ENCODE measurements at regions not wholly inside any gene's neighbourhood (a gene's known extent, or its start where the extent isn't known, plus 50 kb on each side); places are given as distances from the start of the nearest gene placed in this dataset.

GRCh38 chr12:9333161-9333560, 125.0 kb upstream of the PZP start:
- Histone ChIP-seq H4K20me1 (ENCODE audit: insufficient read depth, low read length) (no peaks in the 10 kb centered on the region), H3K36me3 (ENCODE audit: insufficient read depth, low read length) (no peaks in the 10 kb centered on the region), H3K9me3 (ENCODE audit: low read length) (no peaks in the 10 kb centered on the region), H3K4me1 (ENCODE audit: insufficient read depth, low read length, severe bottlenecking) (no peaks in the 10 kb centered on the region), H2AFZ (ENCODE audit: low read length) (no peak overlapping the region), H3K4me2 (ENCODE audit: low read length) (no peak overlapping the region), H3K27ac (ENCODE audit: low read depth, low read length, poor library complexity, severe bottlenecking) (no peak overlapping the region), H3K9me2 (ENCODE audit: low read depth, low read length) (no peaks in the 10 kb centered on the region), H3K4me3 (ENCODE audit: low read depth, low read length, poor library complexity, severe bottlenecking) (no peak overlapping the region), H3F3A (ENCODE audit: insufficient read depth, low read length) (no peaks in the 10 kb centered on the region), H3K27me3 (ENCODE audit: insufficient read depth, low read length) (no peaks in the 10 kb centered on the region), H3K9ac (ENCODE audit: low read length) (no peak overlapping the region), H3K79me2 (ENCODE audit: insufficient read depth, low read length) (no peaks in the 10 kb centered on the region)
- TF ChIP-seq CTCF (IDR thresholded peaks at IDR 0.05; ENCODE audit: low read length): no peak
- no peak for TF ChIP-seq EZH2 (IDR thresholded peaks at IDR 0.05; ENCODE audit: borderline replicate concordance, low read length)

- Histone ChIP-seq H3K27ac (ENCODE audit: low read depth, low read length, poor library complexity, severe bottlenecking) (no peak overlapping the region), H3K36me3 (ENCODE audit: insufficient read depth, low read length) (no peaks in the 10 kb centered on the region), H3K9me3 (ENCODE audit: low read length) (no peaks in the 10 kb centered on the region), H3K9ac (ENCODE audit: low read length) (no peak overlapping the region), H3K9me2 (ENCODE audit: low read depth, low read length) (no peaks in the 10 kb centered on the region), H3K79me2 (ENCODE audit: insufficient read depth, low read length) (no peaks in the 10 kb centered on the region), H3K4me1 (ENCODE audit: insufficient read depth, low read length, severe bottlenecking) (no peaks in the 10 kb centered on the region), H3F3A (ENCODE audit: insufficient read depth, low read length) (no peaks in the 10 kb centered on the region), H3K4me3 (ENCODE audit: low read depth, low read length, poor library complexity, severe bottlenecking) (no peak overlapping the region), H3K4me2 (ENCODE audit: low read length) (no peak overlapping the region), H2AFZ (ENCODE audit: low read length) (no peak overlapping the region), H4K20me1 (ENCODE audit: insufficient read depth, low read length) (no peaks in the 10 kb centered on the region), H3K27me3 (ENCODE audit: insufficient read depth, low read length) (no peaks in the 10 kb centered on the region)
- no peak for TF ChIP-seq EZH2 (IDR thresholded peaks at IDR 0.05; ENCODE audit: borderline replicate concordance, low read length)
- TF ChIP-seq CTCF (IDR thresholded peaks at IDR 0.05; ENCODE audit: low read length): no peak
These were observed 124.4 kb upstream of the PZP start for GRCh38 chr12:9332564-9332963.

GRCh38 chr12:9331218-9331626, 123.0 kb upstream of the PZP start:
- Histone ChIP-seq H3K9me2 (ENCODE audit: low read depth, low read length) (no peaks in the 10 kb centered on the region), H3K9me3 (ENCODE audit: low read length) (no peaks in the 10 kb centered on the region), H3K4me2 (ENCODE audit: low read length) (no peak overlapping the region), H3K27ac (ENCODE audit: low read depth, low read length, poor library complexity, severe bottlenecking) (no peak overlapping the region), H4K20me1 (ENCODE audit: insufficient read depth, low read length) (no peaks in the 10 kb centered on the region), H3F3A (ENCODE audit: insufficient read depth, low read length) (no peaks in the 10 kb centered on the region), H3K4me3 (ENCODE audit: low read depth, low read length, poor library complexity, severe bottlenecking) (no peak overlapping the region), H3K4me1 (ENCODE audit: insufficient read depth, low read length, severe bottlenecking) (no peaks in the 10 kb centered on the region), H3K9ac (ENCODE audit: low read length) (no peak overlapping the region), H3K27me3 (ENCODE audit: insufficient read depth, low read length) (no peaks in the 10 kb centered on the region), H3K36me3 (ENCODE audit: insufficient read depth, low read length) (no peaks in the 10 kb centered on the region), H2AFZ (ENCODE audit: low read length) (no peak overlapping the region), H3K79me2 (ENCODE audit: insufficient read depth, low read length) (no peaks in the 10 kb centered on the region)
- TF ChIP-seq CTCF (IDR thresholded peaks at IDR 0.05; ENCODE audit: low read length): peak; percentile 99
- TF ChIP-seq EZH2 (IDR thresholded peaks at IDR 0.05; ENCODE audit: borderline replicate concordance, low read length): no peak
